Adrenal gland (tissue), 5 donors: ENCODE measurements at regions not wholly inside any gene's neighbourhood (a gene's known extent, or its start where the extent isn't known, plus 50 kb on each side); places are given as distances from the start of the nearest gene placed in this dataset.

ENCODE experiments used
- CTCF ChIP-seq, 6 experiments: fragments of 450-650 bp in 4 of 6; fragments of 200-600 bp in 2 of 6; sonication (generic) in 1 of 6; IDR thresholded peaks; 1 replicate in 5 of 6; 2 replicates in 1 of 6; pipeline versions ENCODE4 v1.5.1 to v1.8.0; 2016 to 2021; ENCODE audit warnings: antibody characterized with exemption in 6 of 6, mild to moderate bottlenecking in 2 of 6, moderate library complexity in 1 of 6
- POLR2A ChIP-seq, 2 donors: fragments of 450-650 bp; IDR thresholded peaks; one replicate each; pipeline ENCODE4 v1.6.1; 2017; ENCODE audit warnings: antibody characterized with exemption in 2 of 2, mild to moderate bottlenecking in 2 of 2, moderate library complexity in 1 of 2
- donor health status: DM: no; HTN: no; CAD: no.

GRCh38 chr10:57891201-57892006 lies 376.3 kb downstream of the IPMK start:
- TF ChIP-seq CTCF (IDR thresholded peaks at IDR 0.05) = no peak
- TF ChIP-seq POLR2A (IDR thresholded peaks at IDR 0.05) = no peak
